IMR-90 (cell line): ENCODE measurements at regions not wholly inside any gene's neighbourhood (a gene's known extent, or its start where the extent isn't known, plus 50 kb on each side); places are given as distances from the start of the nearest gene placed in this dataset.

Experiments
- ATAC-seq: fragments of 200-7000 bp; cut with Tn5 transposase; 2 replicates; pipeline ENCODE4 v1.9.1; 2020; ENCODE audit warnings: low read depth, mild to moderate bottlenecking, moderate library complexity
- BruUV-seq: library from RNA; stranded (reverse); fragments of 400-500 nt; replicated peaks from 2 replicates; lab custom pipeline; 2021; lab: Mats Ljungman, UMichigan
- CTCF ChIA-PET: fragments of 300-600 bp; formaldehyde crosslinking; extraction: SDS; loops from one replicate; lab custom pipeline; 2021; ENCODE audit warnings: antibody characterized with exemption; lab: Yijun Ruan, JAX
- POLR2A ChIA-PET: fragments of 300-600 bp; sonication (Branson Sonifier 250); formaldehyde crosslinking; loops from one replicate; lab custom pipeline; 2022; ENCODE audit warnings: antibody characterized with exemption; ENCODE audit not compliant: unreplicated experiment; lab: Charles Lee
- DNase-seq: peaks from one replicate; pipeline ENCODE4 v3.0.0; 2013
- H2AFZ ChIP-seq: replicated peaks from 2 replicates; pipeline ENCODE3; 2013; ENCODE audit warnings: low read length, mild to moderate bottlenecking; ENCODE audit not compliant: poor library complexity
- H2AK5ac ChIP-seq: 2 replicates; pipeline ENCODE4 v1.6.1; 2013; ENCODE audit warnings: low read depth, low read length, inconsistent platforms
- H2AK9ac ChIP-seq: replicated peaks from 2 replicates; pipeline ENCODE3; 2013; ENCODE audit warnings: mild to moderate bottlenecking, low read depth, low read length, moderate library complexity; ENCODE audit not compliant: poor library complexity
- H2BK120ac ChIP-seq: 2 replicates; pipeline ENCODE4 v1.6.1; 2013; ENCODE audit warnings: low read depth, low read length, inconsistent platforms
- H2BK15ac ChIP-seq: 3 replicates; pipeline ENCODE4 v1.6.1; 2013; ENCODE audit warnings: low read depth, low read length, inconsistent platforms
- H2BK20ac ChIP-seq: 2 replicates; pipeline ENCODE4 v1.6.1; 2013; ENCODE audit warnings: low read depth, mild to moderate bottlenecking, inconsistent platforms, low read length, moderate library complexity
- H2BK5ac ChIP-seq: 2 replicates; pipeline ENCODE4 v1.6.1; 2013; ENCODE audit warnings: mild to moderate bottlenecking, low read depth, low read length, inconsistent platforms; ENCODE audit not compliant: poor library complexity, severe bottlenecking
- H3K14ac ChIP-seq: replicated peaks from 2 replicates; pipeline ENCODE4 v1.6.1; 2013; ENCODE audit warnings: low read depth, low read length, inconsistent platforms
- H3K18ac ChIP-seq: 2 replicates; pipeline ENCODE4 v1.6.1; 2013; ENCODE audit warnings: low read depth, low read length, control low read depth
- H3K23ac ChIP-seq: 2 replicates; pipeline ENCODE4 v1.6.1; 2013; ENCODE audit warnings: low read depth, low read length, inconsistent platforms
- H3K27ac ChIP-seq: 2 replicates; pipeline ENCODE4 v1.5.1; 2013; ENCODE audit warnings: mild to moderate bottlenecking, control low read depth, low read length; ENCODE audit not compliant: insufficient read depth
- H3K27me3 ChIP-seq: 2 replicates; pipeline ENCODE4 v1.6.1; 2013; ENCODE audit warnings: low read length; ENCODE audit not compliant: control insufficient read depth, insufficient read depth
- H3K36me3 ChIP-seq: 2 replicates; pipeline ENCODE4 v1.6.1; 2013; ENCODE audit warnings: low read length, mixed read lengths; ENCODE audit not compliant: control insufficient read depth, insufficient read depth
- H3K4ac ChIP-seq: 2 replicates; pipeline ENCODE4 v1.6.1; 2013; ENCODE audit warnings: low read depth, low read length, inconsistent platforms
- H3K4me1 ChIP-seq: 2 replicates; pipeline ENCODE4 v1.6.1; 2013; ENCODE audit warnings: low read length, mixed read lengths; ENCODE audit not compliant: control insufficient read depth, insufficient read depth
- H3K4me2 ChIP-seq: 2 replicates; pipeline ENCODE4 v1.6.1; 2013; ENCODE audit warnings: low read depth, mild to moderate bottlenecking, control low read depth, low read length, moderate library complexity
- H3K4me3 ChIP-seq: 2 replicates; pipeline ENCODE4 v1.5.1; 2013; ENCODE audit warnings: low read depth, mild to moderate bottlenecking, control low read depth, low read length, moderate library complexity; ENCODE audit not compliant: insufficient read depth
- H3K56ac ChIP-seq: 2 replicates; pipeline ENCODE4 v1.6.1; 2013; ENCODE audit warnings: low read length, inconsistent platforms; ENCODE audit not compliant: insufficient read depth; ENCODE audit errors: extremely low read depth
- H3K79me1 ChIP-seq, 2 experiments: 2 replicates each; pipeline ENCODE4 v1.6.1; 2013; ENCODE audit warnings: low read length in 2 of 2, inconsistent platforms in 1 of 2, low read depth in 1 of 2
- H3K9ac ChIP-seq: 2 replicates; pipeline ENCODE4 v1.6.1; 2013; ENCODE audit warnings: low read depth, low read length, control low read depth
- H3K9me1 ChIP-seq: 2 replicates; pipeline ENCODE4 v1.6.1; 2013; ENCODE audit warnings: low read length, inconsistent platforms; ENCODE audit not compliant: insufficient read depth
- H3K9me3 ChIP-seq: 2 replicates; pipeline ENCODE4 v1.6.1; 2013; ENCODE audit warnings: low read length; ENCODE audit not compliant: control insufficient read depth, insufficient read depth
- H4K20me1 ChIP-seq: 2 replicates; pipeline ENCODE4 v1.6.1; 2013; ENCODE audit warnings: low read length, inconsistent platforms; ENCODE audit not compliant: insufficient read depth
- H4K5ac ChIP-seq: 2 replicates; pipeline ENCODE4 v1.6.1; 2013; ENCODE audit warnings: mild to moderate bottlenecking, low read depth, low read length, control low read depth
- H4K8ac ChIP-seq, 2 experiments: 2 replicates each; pipeline ENCODE4 v1.6.1; 2013; ENCODE audit warnings: low read depth in 2 of 2, low read length in 2 of 2, control low read depth in 1 of 2, inconsistent platforms in 1 of 2
- H4K91ac ChIP-seq: 2 replicates; pipeline ENCODE4 v1.6.1; 2013; ENCODE audit warnings: low read depth, low read length, inconsistent platforms; ENCODE audit not compliant: insufficient read depth
- BHLHE40 ChIP-seq: fragments of 150-350 bp; IDR thresholded peaks from 2 replicates; pipeline ENCODE4 v1.6.1; 2016; ENCODE audit warnings: mild to moderate bottlenecking, low read depth, low read length
- CEBPB ChIP-seq: IDR thresholded peaks from 2 replicates; pipeline ENCODE4 v1.6.1; 2012; ENCODE audit warnings: low read depth, low read length, improper control_type of control experiment
- CHD1 ChIP-seq: IDR thresholded peaks from 2 replicates; pipeline ENCODE4 v1.6.1; 2012; ENCODE audit warnings: low read depth, low read length, improper control_type of control experiment
- FOS ChIP-seq: fragments of 150-350 bp; IDR thresholded peaks from 2 replicates; pipeline ENCODE4 v1.6.1; 2016; ENCODE audit warnings: low read depth, low read length
- MAFK ChIP-seq: IDR thresholded peaks from 2 replicates; pipeline ENCODE4 v1.6.1; 2012; ENCODE audit warnings: low read depth, low read length, improper control_type of control experiment
- MAZ ChIP-seq: IDR thresholded peaks from 2 replicates; pipeline ENCODE4 v1.6.1; 2012; ENCODE audit warnings: low read depth, mild to moderate bottlenecking, low read length, improper control_type of control experiment, moderate library complexity, borderline replicate concordance
- MXI1 ChIP-seq: IDR thresholded peaks from 2 replicates; pipeline ENCODE4 v1.6.1; 2012; ENCODE audit warnings: low read depth, mild to moderate bottlenecking, low read length, moderate library complexity, borderline replicate concordance
- NFE2L2 ChIP-seq: fragments of 150-350 bp; IDR thresholded peaks from 2 replicates; pipeline ENCODE4 v1.6.1; 2016; ENCODE audit warnings: low read depth, mild to moderate bottlenecking, low read length
- RAD21 ChIP-seq: IDR thresholded peaks from 2 replicates; pipeline ENCODE4 v1.6.1; 2012; ENCODE audit warnings: low read length, improper control_type of control experiment
- RCOR1 ChIP-seq: IDR thresholded peaks from 2 replicates; pipeline ENCODE4 v1.6.1; 2012; ENCODE audit warnings: mild to moderate bottlenecking, low read length, improper control_type of control experiment; ENCODE audit not compliant: insufficient replicate concordance
- RFX5 ChIP-seq: IDR thresholded peaks from 2 replicates; pipeline ENCODE4 v1.8.0; 2012; ENCODE audit warnings: low read depth, mild to moderate bottlenecking, low read length, moderate library complexity
- SMC3 ChIP-seq: fragments of 150-350 bp; IDR thresholded peaks from 2 replicates; pipeline ENCODE4 v1.6.1; 2016; ENCODE audit warnings: low read depth, mild to moderate bottlenecking, antibody characterized with exemption, low read length, moderate library complexity
- WGBS, 2 experiments: methylation state at CpG; one replicate each; pipeline versions ENCODE4 v1.1.5 to v1.1.7; 2013; ENCODE audit warnings: missing lambda C conversion rate in 2 of 2; ENCODE audit not compliant: insufficient read length in 1 of 2; ENCODE audit errors: extremely low coverage in 2 of 2; 5-methylcytosine and 5-hydroxymethylcytosine counted together
- dilution Hi-C: fragments of 300-500 bp; cut with HindIII; formaldehyde crosslinking; loops from one replicate; pipeline ENCODE4 v1.14.3; 2018; ENCODE audit warnings: low sequenced_read_pairs; ENCODE audit not compliant: unreplicated experiment
- in situ Hi-C: fragments of 300-500 bp; cut with MboI; formaldehyde crosslinking; loops from 3 replicates; pipeline ENCODE4 v1.14.3; 2019; ENCODE audit warnings: low sequenced_read_pairs, inconsistent platforms, mixed read lengths
- intact Hi-C: fragments of 100-400 bp; cut with micrococcal nuclease; formaldehyde crosslinking; loops from 2 replicates; pipeline ENCODE4 v1.10.0; 2022
- TF ChIP-seq, protein P1 (sequence below): conservative IDR thresholded peaks from 2 replicates; pipeline ENCODE4 v1.5.1; 2012; ENCODE audit warnings: mild to moderate bottlenecking, low read depth, low read length, improper control_type of control experiment
- TF ChIP-seq, protein P2 (sequence below): fragments of 150-350 bp; IDR thresholded peaks from 2 replicates; pipeline ENCODE4 v1.6.1; 2016; ENCODE audit warnings: low read depth, mild to moderate bottlenecking, low read length, moderate library complexity, borderline replicate concordance

DNA sequence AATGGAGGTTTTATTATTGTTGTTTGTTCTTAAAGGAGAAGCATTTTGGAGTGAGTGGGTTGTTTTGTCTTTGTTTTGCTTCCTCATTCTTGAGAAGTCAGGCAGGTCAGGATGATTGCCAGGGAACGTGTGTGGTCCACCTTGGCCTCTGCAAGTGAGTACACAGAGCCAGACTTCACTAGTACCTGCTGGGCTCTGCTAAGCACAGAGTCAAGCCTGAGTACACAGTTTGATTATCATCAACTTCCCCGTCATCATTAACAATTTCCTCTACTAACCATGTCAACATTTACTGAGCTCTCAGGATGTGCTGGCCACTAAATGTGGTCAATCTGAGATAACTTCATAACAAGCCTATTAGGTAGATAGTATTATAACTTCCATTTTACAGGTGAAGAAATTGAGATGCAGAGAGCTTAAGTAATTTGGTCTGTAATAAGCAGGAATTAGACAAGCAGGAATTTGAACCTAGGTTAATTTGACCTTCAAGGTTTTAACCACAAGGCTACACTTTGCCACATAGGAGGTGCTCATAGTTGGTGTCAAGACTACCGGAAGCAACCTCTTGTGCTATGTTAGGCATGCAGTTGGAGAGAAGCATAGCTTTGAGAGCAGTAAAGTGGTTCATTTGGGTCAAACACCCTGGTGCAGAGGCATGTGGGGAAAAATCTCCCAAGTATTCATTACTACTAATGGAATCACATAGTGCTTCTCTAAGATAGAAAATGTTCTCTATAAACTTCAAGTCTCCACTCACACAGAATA lies 178.3 kb downstream of the NUAK1 start:
- no peaks in the 10 kb centered on the region for H3K36me3 ChIP-seq
- dilution Hi-C loops (no loop called here), intact Hi-C loops (no loop called here), in situ Hi-C loops (no loop called here)
- no peak overlapping the region for H3K9ac ChIP-seq
- no peak overlapping the region for H3K23ac ChIP-seq
- CTCF ChIA-PET: no interaction called here
- ATAC-seq (peak; percentile 56), DNase-seq (no peak)
- H2BK120ac ChIP-seq: no peak overlapping the region
- no peak overlapping the region for H3K4me2 ChIP-seq
- H2AK9ac ChIP-seq: no peak overlapping the region
- no peak overlapping the region for H2AFZ ChIP-seq
- no peaks in the 10 kb centered on the region for H3K9me3 ChIP-seq
- peaks cover 10% of the 10 kb centered on the region for H3K4me1 ChIP-seq
- peak overlapping the region; percentile 31; the same call in 1 of the 2 replicates for H4K5ac ChIP-seq
- H3K56ac ChIP-seq: no peak overlapping the region
- no peak overlapping the region for H3K4me3 ChIP-seq
- no peak overlapping the region for H2BK20ac ChIP-seq
- POLR2A ChIA-PET: no interaction called here
- 0 out of 2 replicates have a peak overlapping the region, but pooled peaks have one; percentile 37 for H3K4ac ChIP-seq
- H3K18ac ChIP-seq: peak overlapping the region; percentile 46; the same call in 1 of the 2 replicates
- BruUV-seq: no TSS peak
- no peak overlapping the region; the same call in 1 of the 2 replicates for H2AK5ac ChIP-seq
- H2BK5ac ChIP-seq: no peak overlapping the region
- H3K79me1 ChIP-seq: no peaks in the 10 kb centered on the region
- H4K91ac ChIP-seq: no peak overlapping the region; the same call in 1 of the 2 replicates
- H3K27me3 ChIP-seq: no peaks in the 10 kb centered on the region
- no peaks in the 10 kb centered on the region for H4K20me1 ChIP-seq
- no peak overlapping the region for H3K27ac ChIP-seq
- peak overlapping the region; percentile 60; the same call in 1 of the 3 replicates for H2BK15ac ChIP-seq
- 0 out of 2 replicates have a peak overlapping the region, but pooled peaks have one; percentile 20 for H3K14ac ChIP-seq
- H4K8ac ChIP-seq: no peak overlapping the region
- H3K9me1 ChIP-seq: peaks cover 5% of the 10 kb centered on the region
- WGBS, 2 experiments: 55% methylated on average over 1 of the region's 3 CpGs; no CpG with 5 or more reads in 1 of the 2 experiments
- TF ChIP-seq NFE2L2 (no peak), SMC3 (no peak), MAZ (no peak), CEBPB (no peak), RFX5 (no peak), MXI1 (no peak), RCOR1 (no peak), FOS (no peak), RAD21 (no peak), CHD1 (no peak), MAFK (no peak), BHLHE40 (no peak)
- TF ChIP-seq, protein P1, sequence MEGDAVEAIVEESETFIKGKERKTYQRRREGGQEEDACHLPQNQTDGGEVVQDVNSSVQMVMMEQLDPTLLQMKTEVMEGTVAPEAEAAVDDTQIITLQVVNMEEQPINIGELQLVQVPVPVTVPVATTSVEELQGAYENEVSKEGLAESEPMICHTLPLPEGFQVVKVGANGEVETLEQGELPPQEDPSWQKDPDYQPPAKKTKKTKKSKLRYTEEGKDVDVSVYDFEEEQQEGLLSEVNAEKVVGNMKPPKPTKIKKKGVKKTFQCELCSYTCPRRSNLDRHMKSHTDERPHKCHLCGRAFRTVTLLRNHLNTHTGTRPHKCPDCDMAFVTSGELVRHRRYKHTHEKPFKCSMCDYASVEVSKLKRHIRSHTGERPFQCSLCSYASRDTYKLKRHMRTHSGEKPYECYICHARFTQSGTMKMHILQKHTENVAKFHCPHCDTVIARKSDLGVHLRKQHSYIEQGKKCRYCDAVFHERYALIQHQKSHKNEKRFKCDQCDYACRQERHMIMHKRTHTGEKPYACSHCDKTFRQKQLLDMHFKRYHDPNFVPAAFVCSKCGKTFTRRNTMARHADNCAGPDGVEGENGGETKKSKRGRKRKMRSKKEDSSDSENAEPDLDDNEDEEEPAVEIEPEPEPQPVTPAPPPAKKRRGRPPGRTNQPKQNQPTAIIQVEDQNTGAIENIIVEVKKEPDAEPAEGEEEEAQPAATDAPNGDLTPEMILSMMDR: no peak
- TF ChIP-seq, protein P2, sequence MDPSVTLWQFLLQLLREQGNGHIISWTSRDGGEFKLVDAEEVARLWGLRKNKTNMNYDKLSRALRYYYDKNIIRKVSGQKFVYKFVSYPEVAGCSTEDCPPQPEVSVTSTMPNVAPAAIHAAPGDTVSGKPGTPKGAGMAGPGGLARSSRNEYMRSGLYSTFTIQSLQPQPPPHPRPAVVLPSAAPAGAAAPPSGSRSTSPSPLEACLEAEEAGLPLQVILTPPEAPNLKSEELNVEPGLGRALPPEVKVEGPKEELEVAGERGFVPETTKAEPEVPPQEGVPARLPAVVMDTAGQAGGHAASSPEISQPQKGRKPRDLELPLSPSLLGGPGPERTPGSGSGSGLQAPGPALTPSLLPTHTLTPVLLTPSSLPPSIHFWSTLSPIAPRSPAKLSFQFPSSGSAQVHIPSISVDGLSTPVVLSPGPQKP: no peak
